ENCODE measurements at regions not wholly inside any gene's neighbourhood (a gene's known extent, or its start where the extent isn't known, plus 50 kb on each side); places are given as distances from the start of the nearest gene placed in this dataset.

DNA sequence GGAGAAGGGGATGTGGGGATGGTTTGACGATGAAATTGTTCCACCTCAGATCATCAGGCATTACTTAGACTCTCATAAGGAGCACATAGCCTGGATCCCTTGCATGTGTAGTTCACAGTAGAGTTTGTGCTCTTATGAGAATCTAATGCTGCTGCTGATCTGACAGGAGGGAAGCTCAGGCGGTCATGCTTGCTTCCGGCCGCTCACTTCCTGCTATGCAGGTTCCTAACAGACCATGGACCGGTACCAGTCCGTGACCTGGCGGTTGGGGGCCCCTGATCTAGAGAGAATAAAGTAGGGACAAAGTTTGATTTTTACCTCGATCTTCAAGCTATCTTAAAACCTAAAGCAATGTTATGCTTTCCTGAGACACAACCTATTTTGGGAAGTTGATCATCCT lies 373.8 kb upstream of the ARGLU1 start:
- TF ChIP-seq, protein P1, sequence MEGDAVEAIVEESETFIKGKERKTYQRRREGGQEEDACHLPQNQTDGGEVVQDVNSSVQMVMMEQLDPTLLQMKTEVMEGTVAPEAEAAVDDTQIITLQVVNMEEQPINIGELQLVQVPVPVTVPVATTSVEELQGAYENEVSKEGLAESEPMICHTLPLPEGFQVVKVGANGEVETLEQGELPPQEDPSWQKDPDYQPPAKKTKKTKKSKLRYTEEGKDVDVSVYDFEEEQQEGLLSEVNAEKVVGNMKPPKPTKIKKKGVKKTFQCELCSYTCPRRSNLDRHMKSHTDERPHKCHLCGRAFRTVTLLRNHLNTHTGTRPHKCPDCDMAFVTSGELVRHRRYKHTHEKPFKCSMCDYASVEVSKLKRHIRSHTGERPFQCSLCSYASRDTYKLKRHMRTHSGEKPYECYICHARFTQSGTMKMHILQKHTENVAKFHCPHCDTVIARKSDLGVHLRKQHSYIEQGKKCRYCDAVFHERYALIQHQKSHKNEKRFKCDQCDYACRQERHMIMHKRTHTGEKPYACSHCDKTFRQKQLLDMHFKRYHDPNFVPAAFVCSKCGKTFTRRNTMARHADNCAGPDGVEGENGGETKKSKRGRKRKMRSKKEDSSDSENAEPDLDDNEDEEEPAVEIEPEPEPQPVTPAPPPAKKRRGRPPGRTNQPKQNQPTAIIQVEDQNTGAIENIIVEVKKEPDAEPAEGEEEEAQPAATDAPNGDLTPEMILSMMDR (IDR thresholded peaks at IDR 0.05), result no peak
- TF ChIP-seq POLR2A (IDR thresholded peaks at IDR 0.05), result no peak

All from thyroid gland (tissue), 4 donors.